Mesendoderm (in vitro differentiated cells): ENCODE measurements at regions not wholly inside any gene's neighbourhood (a gene's known extent, or its start where the extent isn't known, plus 50 kb on each side); places are given as distances from the start of the nearest gene placed in this dataset.

Source experiments
- DNase-seq: peaks from one replicate; pipeline ENCODE4 v3.0.0; 2013
- H2AK5ac ChIP-seq: 2 replicates; pipeline ENCODE4 v1.6.1; 2013; ENCODE audit warnings: low read length, inconsistent platforms
- H2BK120ac ChIP-seq: 2 replicates; pipeline ENCODE4 v1.6.1; 2013; ENCODE audit warnings: low read depth, mild to moderate bottlenecking, low read length, moderate library complexity, mixed read lengths
- H2BK15ac ChIP-seq: replicated peaks from 2 replicates; pipeline ENCODE4 v1.6.1; 2013; ENCODE audit warnings: low read depth, mild to moderate bottlenecking, moderate library complexity
- H2BK5ac ChIP-seq: 2 replicates; pipeline ENCODE4 v1.6.1; 2013; ENCODE audit warnings: low read length, inconsistent platforms
- H3K18ac ChIP-seq: 2 replicates; pipeline ENCODE4 v1.6.1; 2013; ENCODE audit warnings: mild to moderate bottlenecking, low read length, mixed read lengths
- H3K23ac ChIP-seq: one replicate; pipeline ENCODE4 v1.6.1; 2013; ENCODE audit warnings: low read length
- H3K27ac ChIP-seq: 2 replicates; pipeline ENCODE4 v1.5.1; 2013; ENCODE audit warnings: low read depth, mild to moderate bottlenecking, inconsistent platforms, low read length, moderate library complexity
- H3K27me3 ChIP-seq: 2 replicates; pipeline ENCODE4 v1.6.1; 2013; ENCODE audit warnings: low read length, control low read depth, mild to moderate bottlenecking, inconsistent platforms; ENCODE audit not compliant: insufficient read depth, poor library complexity
- H3K36me3 ChIP-seq: 2 replicates; pipeline ENCODE4 v1.6.1; 2013; ENCODE audit warnings: low read length, inconsistent platforms; ENCODE audit not compliant: control insufficient read depth, insufficient read depth
- H3K4ac ChIP-seq: one replicate; pipeline ENCODE4 v1.6.1; 2013; ENCODE audit warnings: low read depth, mild to moderate bottlenecking, low read length, moderate library complexity
- H3K4me1 ChIP-seq: 2 replicates; pipeline ENCODE4 v1.6.1; 2013; ENCODE audit warnings: low read depth, low read length, inconsistent platforms; ENCODE audit not compliant: control insufficient read depth
- H3K4me2 ChIP-seq: 2 replicates; pipeline ENCODE4 v1.6.1; 2013; ENCODE audit warnings: low read length
- H3K4me3 ChIP-seq: 2 replicates; pipeline ENCODE4 v1.5.1; 2013; ENCODE audit warnings: mild to moderate bottlenecking, low read length
- H3K56ac ChIP-seq: one replicate; pipeline ENCODE4 v1.6.1; 2013; ENCODE audit warnings: low read length
- H3K79me1 ChIP-seq: 2 replicates; pipeline ENCODE4 v1.6.1; 2013; ENCODE audit warnings: low read length, inconsistent platforms
- H3K79me2 ChIP-seq: 2 replicates; pipeline ENCODE4 v1.6.1; 2013; ENCODE audit warnings: mild to moderate bottlenecking, low read length; ENCODE audit not compliant: control insufficient read depth, insufficient read depth
- H3K9ac ChIP-seq: 2 replicates; pipeline ENCODE4 v1.6.1; 2013; ENCODE audit warnings: low read length, inconsistent platforms
- H4K5ac ChIP-seq: one replicate; pipeline ENCODE4 v1.6.1; 2013; ENCODE audit warnings: low read length
- H4K8ac ChIP-seq: one replicate; pipeline ENCODE4 v1.6.1; 2013; ENCODE audit warnings: low read depth, mild to moderate bottlenecking, control low read depth, low read length, moderate library complexity
- WGBS: extraction: QIAGEN DNeasy Blood & Tissue Kit; methylation state at CpG from one replicate; pipeline ENCODE4 v1.1.7; 2013; ENCODE audit warnings: low lambda C conversion rate, missing lambda C conversion rate; ENCODE audit not compliant: insufficient coverage; ENCODE audit errors: extremely low coverage; 5-methylcytosine and 5-hydroxymethylcytosine counted together

DNA sequence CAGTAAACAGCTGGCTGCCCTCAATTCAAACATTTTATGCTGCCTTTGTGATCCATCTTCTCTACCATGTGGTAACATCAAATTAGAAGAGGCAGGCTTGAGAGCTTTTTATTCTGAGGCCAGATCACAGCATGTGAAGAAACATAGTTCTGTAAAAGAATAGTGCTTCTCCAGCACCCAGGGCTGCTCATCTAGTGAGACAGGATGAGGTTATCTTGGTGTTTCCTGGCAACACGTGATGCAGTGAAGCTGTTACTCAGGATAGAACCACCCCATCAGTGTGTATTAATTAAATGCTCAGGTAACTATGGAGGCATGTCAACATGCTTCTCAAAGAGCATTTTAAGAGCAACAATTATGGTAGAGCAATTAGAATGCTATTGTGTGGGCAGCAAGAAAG lies 400.5 kb upstream of the ACO1 start:
- H3K4ac ChIP-seq: no peak overlapping the region
- no peaks in the 10 kb centered on the region for H3K79me2 ChIP-seq
- no peak overlapping the region for H3K4me3 ChIP-seq
- H4K5ac ChIP-seq: no peak overlapping the region
- H2AK5ac ChIP-seq: no peak overlapping the region
- no peaks in the 10 kb centered on the region for H3K4me1 ChIP-seq
- no peak overlapping the region for H3K27ac ChIP-seq
- no peak overlapping the region for H2BK15ac ChIP-seq
- H4K8ac ChIP-seq: no peak overlapping the region
- H3K79me1 ChIP-seq: no peaks in the 10 kb centered on the region
- no peak overlapping the region for H3K4me2 ChIP-seq
- H2BK120ac ChIP-seq: no peak overlapping the region
- H3K36me3 ChIP-seq: no peaks in the 10 kb centered on the region
- no peak overlapping the region for H2BK5ac ChIP-seq
- peak; percentile 12 for DNase-seq
- no peak overlapping the region for H3K56ac ChIP-seq
- H3K9ac ChIP-seq: no peak overlapping the region
- H3K27me3 ChIP-seq: no peaks in the 10 kb centered on the region
- no peak overlapping the region for H3K18ac ChIP-seq
- WGBS: no CpG with 5 or more reads among the region's 1 CpG
- no peak overlapping the region for H3K23ac ChIP-seq

DNA sequence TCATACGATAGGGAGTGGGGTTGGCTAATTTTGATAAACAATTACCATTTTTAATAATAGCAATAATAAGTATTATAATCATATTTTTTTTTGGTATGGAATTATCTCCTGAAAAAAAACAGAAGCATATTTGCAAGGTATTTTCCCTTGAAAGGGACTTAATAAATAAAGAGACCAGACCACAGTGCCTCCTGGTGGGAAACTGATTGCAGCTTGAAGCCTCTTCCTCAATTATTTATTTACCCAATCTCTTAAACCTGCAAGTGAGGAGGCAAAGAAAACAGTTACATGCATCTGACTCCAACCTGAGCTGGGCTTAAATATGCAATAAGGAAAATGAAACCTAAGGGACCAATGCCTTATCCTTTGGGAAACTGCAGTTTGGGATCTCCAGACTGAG lies 388.1 kb upstream of the ACO1 start:
- Histone ChIP-seq H3K36me3 (no peaks in the 10 kb centered on the region), H3K56ac (no peak overlapping the region), H3K9ac (no peak overlapping the region), H2BK120ac (no peak overlapping the region), H3K27ac (no peak overlapping the region), H4K8ac (no peak overlapping the region), H3K4me3 (no peak overlapping the region), H3K4ac (no peak overlapping the region), H3K4me1 (no peaks in the 10 kb centered on the region), H4K5ac (no peak overlapping the region), H3K23ac (no peak overlapping the region), H3K79me2 (no peaks in the 10 kb centered on the region), H3K18ac (no peak overlapping the region), H2BK5ac (no peak overlapping the region), H2BK15ac (no peak overlapping the region), H3K4me2 (no peak overlapping the region), H3K79me1 (no peaks in the 10 kb centered on the region), H2AK5ac (no peak overlapping the region), H3K27me3 (no peaks in the 10 kb centered on the region)
- no CpG with 5 or more reads among the region's 1 CpG for WGBS
- peak; percentile 48 for DNase-seq

- no peak overlapping the region for H3K4ac ChIP-seq
- no peak overlapping the region for H3K4me2 ChIP-seq
- no peaks in the 10 kb centered on the region for H3K79me2 ChIP-seq
- H2BK120ac ChIP-seq: no peak overlapping the region
- no peak overlapping the region for H3K18ac ChIP-seq
- no peaks in the 10 kb centered on the region for H3K27me3 ChIP-seq
- H3K23ac ChIP-seq: no peak overlapping the region
- no peaks in the 10 kb centered on the region for H3K79me1 ChIP-seq
- no peak overlapping the region for H4K5ac ChIP-seq
- H2BK5ac ChIP-seq: no peak overlapping the region
- no peak overlapping the region for H2BK15ac ChIP-seq
- no peak overlapping the region for H3K4me3 ChIP-seq
- no peaks in the 10 kb centered on the region for H3K4me1 ChIP-seq
- H3K56ac ChIP-seq: no peak overlapping the region
- no peak overlapping the region for H3K27ac ChIP-seq
- WGBS: no CpG with 5 or more reads among the region's 7 CpGs
- H4K8ac ChIP-seq: no peak overlapping the region
- H2AK5ac ChIP-seq: no peak overlapping the region
- DNase-seq: no peak
- H3K36me3 ChIP-seq: no peaks in the 10 kb centered on the region
- no peak overlapping the region for H3K9ac ChIP-seq
These were observed 379.9 kb upstream of the ACO1 start for GRCh38 chr9:32004431-32005076.

DNA sequence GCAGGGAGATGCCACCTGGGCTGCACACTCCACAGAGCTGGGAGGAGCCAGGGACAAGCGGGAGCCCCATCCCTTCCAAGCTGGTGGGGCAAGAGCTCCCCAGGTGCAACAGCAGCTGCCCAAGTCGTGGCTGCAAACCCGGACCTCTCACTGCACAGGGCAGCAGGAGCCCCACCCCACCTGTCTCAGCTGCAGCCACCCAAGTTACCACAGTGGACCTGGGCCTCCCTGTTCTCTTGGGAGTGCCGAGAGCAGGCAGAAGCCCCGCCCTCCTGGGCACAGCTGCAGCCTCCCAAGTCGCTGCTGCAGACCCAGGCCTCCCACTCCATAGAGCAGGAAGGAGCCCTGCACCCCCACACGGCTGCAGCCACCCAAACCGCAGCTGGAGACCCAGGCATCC lies 374.1 kb upstream of the ACO1 start:
- Histone ChIP-seq H3K23ac (no peak overlapping the region), H3K79me1 (no peaks in the 10 kb centered on the region), H3K56ac (no peak overlapping the region), H2BK5ac (no peak overlapping the region), H3K4ac (no peak overlapping the region), H3K9ac (no peak overlapping the region), H3K4me2 (no peak overlapping the region), H4K5ac (no peak overlapping the region), H3K18ac (no peak overlapping the region), H3K4me3 (no peak overlapping the region), H3K79me2 (no peaks in the 10 kb centered on the region), H2BK15ac (no peak overlapping the region), H3K36me3 (no peaks in the 10 kb centered on the region), H3K27ac (no peak overlapping the region), H4K8ac (no peak overlapping the region), H2BK120ac (no peak overlapping the region), H3K4me1 (no peaks in the 10 kb centered on the region), H2AK5ac (no peak overlapping the region), H3K27me3 (no peaks in the 10 kb centered on the region)
- DNase-seq: no peak
- no CpG with 5 or more reads among the region's 8 CpGs for WGBS

DNA sequence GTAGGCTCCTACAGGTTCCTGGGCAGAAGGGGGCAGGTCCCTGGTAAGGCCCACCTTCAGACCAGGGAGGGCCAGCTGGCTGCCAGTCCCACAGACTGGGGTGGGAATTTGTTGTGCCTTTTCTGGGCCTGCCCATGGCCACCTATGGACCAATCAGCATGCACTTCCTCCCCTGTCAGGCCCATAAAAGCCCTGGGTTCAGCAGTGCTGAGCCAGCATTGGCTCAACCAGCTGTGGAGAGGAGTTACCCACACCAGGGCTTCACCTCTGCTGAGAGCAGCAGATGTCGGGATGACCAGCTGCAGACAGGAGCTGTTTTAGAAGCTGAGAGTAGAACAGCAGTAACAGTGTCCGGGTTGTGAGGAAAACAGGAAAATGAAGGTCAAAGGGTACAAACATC lies 373.4 kb upstream of the ACO1 start:
- H2BK15ac ChIP-seq: no peak overlapping the region
- H3K27me3 ChIP-seq: no peaks in the 10 kb centered on the region
- DNase-seq: peak; percentile 3
- no peak overlapping the region for H2BK5ac ChIP-seq
- H4K5ac ChIP-seq: no peak overlapping the region
- H3K36me3 ChIP-seq: no peaks in the 10 kb centered on the region
- no peak overlapping the region for H3K23ac ChIP-seq
- no peak overlapping the region for H4K8ac ChIP-seq
- H3K79me2 ChIP-seq: no peaks in the 10 kb centered on the region
- H3K4me3 ChIP-seq: no peak overlapping the region
- H3K79me1 ChIP-seq: no peaks in the 10 kb centered on the region
- no CpG with 5 or more reads among the region's 2 CpGs for WGBS
- no peak overlapping the region for H2BK120ac ChIP-seq
- no peak overlapping the region for H3K56ac ChIP-seq
- H2AK5ac ChIP-seq: no peak overlapping the region
- H3K4me1 ChIP-seq: no peaks in the 10 kb centered on the region
- H3K9ac ChIP-seq: no peak overlapping the region
- no peak overlapping the region for H3K18ac ChIP-seq
- H3K4me2 ChIP-seq: no peak overlapping the region
- no peak overlapping the region for H3K4ac ChIP-seq
- H3K27ac ChIP-seq: no peak overlapping the region

GRCh38 chr9:32015795-32016194 lies 368.6 kb upstream of the ACO1 start:
- H3K79me1 ChIP-seq: no peaks in the 10 kb centered on the region
- no peak overlapping the region for H3K4me3 ChIP-seq
- no peak overlapping the region for H3K56ac ChIP-seq
- no CpG with 5 or more reads among the region's 5 CpGs for WGBS
- H3K27me3 ChIP-seq: no peaks in the 10 kb centered on the region
- H2BK5ac ChIP-seq: no peak overlapping the region
- no peak overlapping the region for H3K4ac ChIP-seq
- H3K9ac ChIP-seq: no peak overlapping the region
- no peaks in the 10 kb centered on the region for H3K79me2 ChIP-seq
- H2BK120ac ChIP-seq: no peak overlapping the region
- no peak overlapping the region for H4K5ac ChIP-seq
- H3K27ac ChIP-seq: no peak overlapping the region
- no peak for DNase-seq
- H3K18ac ChIP-seq: no peak overlapping the region
- no peaks in the 10 kb centered on the region for H3K4me1 ChIP-seq
- H2AK5ac ChIP-seq: no peak overlapping the region
- no peaks in the 10 kb centered on the region for H3K36me3 ChIP-seq
- H3K4me2 ChIP-seq: no peak overlapping the region
- no peak overlapping the region for H4K8ac ChIP-seq
- no peak overlapping the region for H3K23ac ChIP-seq
- no peak overlapping the region for H2BK15ac ChIP-seq
